KMS-11 (cell line): ENCODE measurements at regions not wholly inside any gene's neighbourhood (a gene's known extent, or its start where the extent isn't known, plus 50 kb on each side); places are given as distances from the start of the nearest gene placed in this dataset.

Experiments used
- H2AFZ ChIP-seq: fragments of 200-600 bp; sonication (generic); 2 replicates; pipeline ENCODE4 v1.6.1; 2016; ENCODE audit warnings: antibody characterized with exemption, mixed run types, low read depth
- H3K27ac ChIP-seq: fragments of 200-600 bp; sonication (generic); 2 replicates; pipeline ENCODE4 v1.6.1; 2016; ENCODE audit warnings: mild to moderate bottlenecking, mixed run types
- H3K27me3 ChIP-seq: fragments of 200-600 bp; sonication (generic); 2 replicates; pipeline ENCODE4 v1.6.1; 2017; ENCODE audit warnings: mild to moderate bottlenecking, low read depth, mixed run types, moderate library complexity; ENCODE audit not compliant: insufficient read depth
- H3K36me3 ChIP-seq: fragments of 200-600 bp; sonication (generic); 2 replicates; pipeline ENCODE4 v1.6.1; 2017; ENCODE audit warnings: mild to moderate bottlenecking, mixed run types; ENCODE audit not compliant: insufficient read depth
- H3K4me1 ChIP-seq: fragments of 200-600 bp; sonication (generic); 2 replicates; pipeline ENCODE4 v1.6.1; 2016; ENCODE audit warnings: mild to moderate bottlenecking, low read depth, mixed run types; ENCODE audit not compliant: poor library complexity, severe bottlenecking
- H3K4me2 ChIP-seq: fragments of 200-600 bp; sonication (generic); 2 replicates; pipeline ENCODE4 v1.7.0; 2016; ENCODE audit warnings: mild to moderate bottlenecking, mixed run types
- H3K4me3 ChIP-seq: fragments of 200-600 bp; sonication (generic); IDR thresholded peaks from 2 replicates; pipeline ENCODE4 v1.6.1; 2017; ENCODE audit warnings: low read depth, low read length, mixed read lengths; ENCODE audit not compliant: insufficient read depth
- H3K79me2 ChIP-seq: fragments of 200-600 bp; sonication (generic); 2 replicates; pipeline ENCODE4 v1.6.1; 2016; ENCODE audit warnings: low read depth, mixed run types; ENCODE audit not compliant: insufficient read depth
- H3K9ac ChIP-seq: fragments of 200-600 bp; sonication (generic); 2 replicates; pipeline ENCODE4 v1.6.1; 2016; ENCODE audit warnings: mild to moderate bottlenecking, mixed run types
- H4K20me1 ChIP-seq: fragments of 200-600 bp; sonication (generic); 2 replicates; pipeline ENCODE4 v1.6.1; 2016; ENCODE audit warnings: mild to moderate bottlenecking, mixed run types; ENCODE audit not compliant: insufficient read depth
- CTCF ChIP-seq: fragments of 200-600 bp; sonication (generic); conservative IDR thresholded peaks from 2 replicates; pipeline ENCODE4 v1.6.1; 2017; ENCODE audit warnings: low read depth, mild to moderate bottlenecking, antibody characterized with exemption, low read length, moderate library complexity, mixed read lengths

- Histone ChIP-seq H3K27me3 (peaks cover 15% of the 10 kb centered on the region; the same call in 1 of the 2 replicates), H3K4me3 (no peak overlapping the region), H3K79me2 (no peaks in the 10 kb centered on the region), H3K9ac (no peak overlapping the region), H3K27ac (no peak overlapping the region), H4K20me1 (no peaks in the 10 kb centered on the region), H3K4me2 (no peak overlapping the region), H3K4me1 (no peaks in the 10 kb centered on the region), H2AFZ (no peak overlapping the region), H3K36me3 (no peaks in the 10 kb centered on the region)
- no peak for TF ChIP-seq CTCF
Observed at GRCh38 chr11:69422645-69423044, 58.8 kb upstream of the LINC01488 start.

- H2AFZ ChIP-seq, result no peak overlapping the region
- no peak for TF ChIP-seq CTCF
- H3K4me1 ChIP-seq, result no peaks in the 10 kb centered on the region
- no peaks in the 10 kb centered on the region for H3K79me2 ChIP-seq
- H3K4me2 ChIP-seq, result no peak overlapping the region
- H3K27ac ChIP-seq, result no peak overlapping the region
- no peak overlapping the region for H3K4me3 ChIP-seq
- no peak overlapping the region for H3K9ac ChIP-seq
- H3K36me3 ChIP-seq, result no peaks in the 10 kb centered on the region
- H3K27me3 ChIP-seq, result peaks cover 15% of the 10 kb centered on the region; the same call in 1 of the 2 replicates
- no peaks in the 10 kb centered on the region for H4K20me1 ChIP-seq
Observed at GRCh38 chr11:69423181-69423580, 58.3 kb upstream of the LINC01488 start.

GRCh38 chr11:69423611-69424385, 57.7 kb upstream of the LINC01488 start:
- Histone ChIP-seq H4K20me1 (no peaks in the 10 kb centered on the region), H3K27me3 (peaks cover 8% of the 10 kb centered on the region; the same call in 1 of the 2 replicates), H3K79me2 (no peaks in the 10 kb centered on the region), H2AFZ (no peak overlapping the region), H3K4me2 (no peak overlapping the region), H3K27ac (no peak overlapping the region), H3K4me1 (no peaks in the 10 kb centered on the region), H3K4me3 (no peak overlapping the region), H3K9ac (no peak overlapping the region), H3K36me3 (no peaks in the 10 kb centered on the region)
- no peak for TF ChIP-seq CTCF

GRCh38 chr11:69424748-69425147, 56.7 kb upstream of the LINC01488 start:
- Histone ChIP-seq H3K4me3 (no peak overlapping the region), H3K27ac (no peak overlapping the region), H3K27me3 (peaks cover 5% of the 10 kb centered on the region; the same call in 1 of the 2 replicates), H3K36me3 (no peaks in the 10 kb centered on the region), H3K79me2 (no peaks in the 10 kb centered on the region), H3K9ac (no peak overlapping the region), H2AFZ (no peak overlapping the region), H3K4me2 (no peak overlapping the region), H3K4me1 (no peaks in the 10 kb centered on the region), H4K20me1 (no peaks in the 10 kb centered on the region)
- no peak for TF ChIP-seq CTCF
